Heart left ventricle (tissue), 13 donors: ENCODE measurements at regions not wholly inside any gene's neighbourhood (a gene's known extent, or its start where the extent isn't known, plus 50 kb on each side); places are given as distances from the start of the nearest gene placed in this dataset.

ENCODE experiments used
- POLR2A ChIP-seq, 2 donors: fragments of 450-650 bp; IDR thresholded peaks; one replicate each; pipeline ENCODE4 v1.6.1; 2017; ENCODE audit warnings: antibody characterized with exemption in 2 of 2, mild to moderate bottlenecking in 2 of 2, moderate library complexity in 2 of 2
- TF ChIP-seq, protein P1 (sequence below), 12 donors: fragments of 200-600 bp; sonication (generic) in 4 of 12; IDR thresholded peaks; one replicate each; pipeline versions ENCODE4 v1.5.0 to v1.8.0; 2018 to 2022; ENCODE audit warnings: antibody characterized with exemption in 12 of 12, mild to moderate bottlenecking in 5 of 12
- donor health status: ischemic (EF 13 %, LVEDD 7.1; RV severe dilation, severe dysfunction).
- donor health status: DM: no; HTN: yes; CAD: no.
- donor health status: DM: no; HTN: no; CAD: no.
- donor health status: ischemic (EF 25% LVEDD 6.9; RV normal size, moderate dysfunction).
- donor health status: ischemic (EF 25% LVEDD 5.7; RV mildly dilated, moderate dysfunction).
- donor health status: ischemic (EF 35%, LVEDD 5.7; RV mildly dilated, moderate dysfunction).
- donor health status: nonischemic (EF 11% LVEDD 7.7; RV severe dilation, severe dysfunction).
- donor health status: DM: yes; HTN: yes; CAD: no.
- donor health status: PGD.
- donor health status: ischemic (EF 29% LVEDD 5.4; RV normal size, mild dysfunction).
- donor health status: nonischemic (EF 23%, LVEDD 6.1; RV moderate dilation, normal function).

DNA sequence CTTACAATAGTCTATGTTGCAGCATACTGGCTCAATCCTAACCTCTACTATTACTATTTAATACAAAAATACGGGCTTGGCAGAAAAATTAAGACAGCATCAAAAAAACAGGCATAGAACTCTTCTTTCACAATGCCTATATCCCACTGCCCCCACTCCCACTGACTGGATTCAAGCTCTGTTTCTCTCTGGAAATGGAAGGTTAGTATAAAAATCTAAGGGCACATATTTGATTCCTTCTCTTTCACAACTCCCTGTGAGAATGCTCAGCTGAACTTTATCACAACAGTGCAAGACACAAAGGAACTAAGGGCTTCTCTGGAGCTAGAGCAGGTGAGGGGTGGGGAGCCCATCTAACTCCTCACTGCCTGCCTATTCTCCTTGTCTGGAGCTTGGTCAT is 258.4 kb upstream of the FAM83B start:
- TF ChIP-seq, protein P1, sequence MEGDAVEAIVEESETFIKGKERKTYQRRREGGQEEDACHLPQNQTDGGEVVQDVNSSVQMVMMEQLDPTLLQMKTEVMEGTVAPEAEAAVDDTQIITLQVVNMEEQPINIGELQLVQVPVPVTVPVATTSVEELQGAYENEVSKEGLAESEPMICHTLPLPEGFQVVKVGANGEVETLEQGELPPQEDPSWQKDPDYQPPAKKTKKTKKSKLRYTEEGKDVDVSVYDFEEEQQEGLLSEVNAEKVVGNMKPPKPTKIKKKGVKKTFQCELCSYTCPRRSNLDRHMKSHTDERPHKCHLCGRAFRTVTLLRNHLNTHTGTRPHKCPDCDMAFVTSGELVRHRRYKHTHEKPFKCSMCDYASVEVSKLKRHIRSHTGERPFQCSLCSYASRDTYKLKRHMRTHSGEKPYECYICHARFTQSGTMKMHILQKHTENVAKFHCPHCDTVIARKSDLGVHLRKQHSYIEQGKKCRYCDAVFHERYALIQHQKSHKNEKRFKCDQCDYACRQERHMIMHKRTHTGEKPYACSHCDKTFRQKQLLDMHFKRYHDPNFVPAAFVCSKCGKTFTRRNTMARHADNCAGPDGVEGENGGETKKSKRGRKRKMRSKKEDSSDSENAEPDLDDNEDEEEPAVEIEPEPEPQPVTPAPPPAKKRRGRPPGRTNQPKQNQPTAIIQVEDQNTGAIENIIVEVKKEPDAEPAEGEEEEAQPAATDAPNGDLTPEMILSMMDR (IDR thresholded peaks at IDR 0.05) = no peak
- TF ChIP-seq POLR2A (IDR thresholded peaks at IDR 0.05) = no peak
